ENCODE measurements at regions not wholly inside any gene's neighbourhood (a gene's known extent, or its start where the extent isn't known, plus 50 kb on each side); places are given as distances from the start of the nearest gene placed in this dataset.
"Not testable (repeated sequence)": the region's sequence is repeated elsewhere in the genome, so short reads cannot be mapped to it uniquely, and the experiment has no call there.

DNA sequence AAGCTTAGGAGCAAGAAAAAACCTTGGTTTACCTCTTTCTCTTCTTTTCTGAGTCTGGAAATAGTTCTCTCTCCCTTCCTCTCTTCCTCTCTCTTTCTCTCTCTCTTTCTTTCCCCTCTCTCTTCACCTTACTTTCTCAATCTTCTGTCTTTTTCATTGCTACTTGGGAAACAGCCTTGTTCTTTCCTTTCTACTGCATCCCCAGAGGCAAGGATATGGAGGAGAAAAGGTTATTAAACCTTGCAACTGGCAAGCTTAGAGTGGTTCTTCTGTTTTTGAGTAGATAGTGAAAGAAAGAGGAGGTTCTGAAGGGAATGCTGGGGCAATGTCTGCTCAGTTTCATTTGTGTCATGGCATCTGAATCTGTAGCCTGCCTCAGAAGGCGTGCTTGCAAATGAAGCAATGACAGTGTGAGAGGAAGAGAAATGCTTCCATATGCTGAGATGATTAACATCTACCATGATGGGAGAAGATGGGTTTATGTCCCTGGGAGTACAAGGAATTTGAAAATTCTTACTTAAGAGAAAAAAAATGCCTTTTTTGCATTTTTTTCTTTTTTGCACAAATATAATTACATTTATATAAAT, 190.6 kb downstream of the CEP135 start:
- no peak for DNase-seq

DNA sequence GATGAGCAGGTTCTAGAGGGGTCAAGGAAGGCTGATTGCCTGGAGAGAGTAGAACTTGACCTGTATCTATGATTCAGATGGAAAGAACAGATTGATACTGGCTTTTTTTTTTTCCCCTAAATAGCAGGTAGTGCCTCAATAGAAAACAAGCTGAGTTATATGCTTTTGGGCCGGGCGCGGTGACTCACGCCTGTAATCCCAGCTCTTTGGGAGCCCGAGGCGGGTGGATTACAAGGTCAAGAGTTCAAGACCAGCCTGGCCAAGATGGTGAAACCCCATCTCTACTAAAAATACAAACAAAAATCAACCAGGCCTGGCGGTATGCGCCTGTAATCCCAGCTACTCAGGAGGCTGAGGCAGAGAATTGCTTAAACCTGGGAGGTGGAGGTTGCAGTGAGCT, 186.1 kb downstream of the CEP135 start:
- not testable (repeated sequence) for DNase-seq

- DNase-seq = no peak
These were observed 185.5 kb downstream of the CEP135 start for GRCh38 chr4:56134266-56134665.

GRCh38 chr4:56132835-56133234, 184.1 kb downstream of the CEP135 start:
- no peak for DNase-seq

- DNase-seq = not testable (repeated sequence)
These were observed 183.4 kb downstream of the CEP135 start for GRCh38 chr4:56132188-56132587.

DNA sequence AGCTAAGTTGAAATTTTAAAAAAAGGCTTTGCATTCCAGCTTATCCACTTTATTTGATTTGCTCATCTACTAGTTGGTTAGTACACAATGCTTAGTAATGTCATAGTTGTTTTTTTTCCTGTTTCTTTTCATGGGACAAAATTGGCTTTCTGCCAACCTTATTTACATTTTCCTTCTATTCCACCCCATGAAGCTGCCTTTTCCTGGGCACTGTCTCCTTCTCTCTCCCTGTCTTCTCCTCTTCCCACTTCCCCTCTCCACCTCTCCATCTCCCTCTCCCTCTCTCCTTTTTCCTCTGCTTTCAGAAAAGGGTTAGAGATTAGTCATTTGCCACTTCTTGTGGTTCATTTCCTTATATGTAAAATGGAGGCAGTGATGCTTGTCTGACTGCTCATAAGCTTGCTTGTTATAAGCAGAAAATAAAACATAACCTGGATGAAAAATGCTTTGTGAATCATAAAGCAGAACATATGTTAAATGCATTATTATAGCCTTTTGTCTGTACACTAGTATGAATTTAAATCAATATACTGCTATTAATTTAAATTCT, 181.9 kb downstream of the CEP135 start:
- no peak for DNase-seq

GRCh38 chr4:56129431-56129861, 180.7 kb downstream of the CEP135 start:
- peak; percentile 22 to 40 for DNase-seq

DNA sequence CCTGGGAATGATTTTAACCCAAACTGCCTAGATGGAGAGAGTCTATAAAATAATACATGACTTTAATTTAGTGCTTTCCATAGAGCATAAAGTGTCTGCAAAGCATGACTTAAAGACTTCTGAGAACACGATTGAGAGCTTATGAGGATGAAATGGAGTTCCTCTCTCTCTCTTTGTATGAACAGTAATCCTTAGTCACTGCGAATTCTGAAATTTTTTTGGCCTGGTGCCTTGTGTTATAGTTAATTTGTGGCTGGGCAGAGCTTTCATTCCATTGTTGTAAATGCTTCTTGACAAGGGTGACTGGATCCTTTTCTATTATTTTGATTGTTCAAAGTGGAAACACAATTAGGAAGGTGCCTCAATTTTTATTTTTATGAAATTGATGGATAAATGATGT, 179.5 kb downstream of the CEP135 start:
- no peak for DNase-seq

GRCh38 chr4:56127716-56128115, 179.0 kb downstream of the CEP135 start:
- DNase-seq = no peak

DNA sequence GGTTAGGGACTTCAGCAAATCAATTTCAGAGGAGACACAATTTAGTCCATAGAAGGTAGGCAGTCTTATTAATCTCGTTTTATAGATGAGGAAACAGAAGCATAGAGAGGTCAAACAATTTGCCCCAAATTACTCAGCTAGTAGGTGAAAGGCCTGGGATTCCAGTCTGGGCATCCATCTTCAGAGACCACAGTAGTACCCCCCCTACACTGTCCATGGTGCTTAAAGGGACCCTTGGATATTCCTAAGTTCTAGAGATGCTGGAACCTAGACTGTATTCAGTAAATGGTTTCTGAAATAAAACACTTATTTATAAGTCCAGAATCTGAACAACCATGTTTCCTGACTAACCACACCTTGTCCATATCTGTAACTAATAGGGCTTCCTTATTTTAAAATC, 174.8 kb downstream of the CEP135 start:
- no peak for DNase-seq

- DNase-seq = no peak
These were observed 174.3 kb downstream of the CEP135 start for GRCh38 chr4:56123051-56123450.

- no peak for DNase-seq
These were observed 170.1 kb downstream of the CEP135 start for GRCh38 chr4:56118845-56119244.

DNA sequence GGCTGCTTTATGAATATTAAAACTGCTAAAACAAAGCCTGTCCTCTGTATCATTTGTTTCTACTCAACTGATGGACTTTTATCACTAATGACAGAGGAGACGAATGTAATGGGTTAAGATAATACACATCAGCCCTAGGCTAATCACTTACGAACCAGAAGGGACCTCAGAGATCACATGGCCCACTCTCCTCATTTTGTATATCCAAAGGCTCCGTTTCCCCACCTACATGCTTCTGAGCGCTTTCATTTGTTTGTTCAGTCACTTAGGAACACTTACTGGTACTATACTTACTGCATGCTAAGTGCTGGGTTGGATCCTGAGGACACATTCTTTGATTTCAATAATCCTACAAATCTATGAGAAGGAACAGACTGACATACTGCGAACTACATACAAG, 169.3 kb downstream of the CEP135 start:
- DNase-seq = no peak

- no peak for DNase-seq
These were observed 167.2 kb downstream of the CEP135 start for GRCh38 chr4:56115898-56116297.

GRCh38 chr4:56112377-56112776, 163.6 kb downstream of the CEP135 start:
- DNase-seq = no peak

DNA sequence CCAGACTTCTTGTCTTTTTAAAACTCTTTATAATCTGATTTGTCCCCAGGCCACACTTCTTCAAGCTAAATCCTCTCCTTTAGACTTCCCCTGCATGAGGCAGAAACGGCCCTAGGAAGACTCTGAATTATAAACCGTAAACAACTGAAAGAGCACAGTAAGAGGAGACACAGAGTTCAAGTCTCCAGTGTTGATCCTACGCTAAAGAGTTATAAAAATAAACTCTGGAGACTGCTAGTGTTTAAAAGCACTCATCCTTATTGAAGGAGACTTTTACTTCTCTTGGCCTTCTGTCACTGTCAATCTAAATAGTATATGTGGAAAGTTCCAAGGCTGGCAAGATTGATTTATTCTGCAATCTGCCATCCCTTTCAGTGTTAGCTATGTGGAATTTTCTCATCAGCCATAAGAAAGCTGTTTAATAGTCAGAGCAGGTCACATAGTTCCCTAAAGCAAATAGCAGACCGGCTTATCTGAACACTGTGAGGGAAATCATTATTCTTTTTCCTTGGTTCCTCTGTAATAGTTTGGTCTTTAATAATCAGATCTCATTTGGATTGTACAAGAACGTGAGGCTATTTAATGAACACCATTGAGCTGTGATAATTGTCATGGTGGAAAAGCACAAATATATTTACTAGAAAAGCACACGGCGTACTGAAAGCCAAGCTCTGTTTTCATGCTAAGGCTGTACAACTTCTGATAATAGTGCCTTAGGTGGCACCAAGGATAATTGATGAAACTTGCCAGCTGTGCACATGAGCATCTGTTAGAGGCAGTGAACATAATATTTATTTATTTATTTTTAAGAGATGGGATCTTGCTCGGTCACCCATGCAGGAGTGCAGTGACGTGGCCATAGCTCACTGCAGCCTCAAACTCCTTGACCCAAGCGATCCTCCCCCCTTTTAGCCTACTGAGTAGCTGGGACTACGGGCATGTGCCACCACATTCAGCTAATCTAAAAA, 157.7 kb downstream of the CEP135 start:
- no peak for DNase-seq

GRCh38 chr4:56104188-56104587, 155.4 kb downstream of the CEP135 start:
- no peak for DNase-seq

- no peak for DNase-seq
These were observed 153.9 kb downstream of the CEP135 start for GRCh38 chr4:56102601-56103000.

- DNase-seq = no peak
These were observed 150.6 kb downstream of the CEP135 start for GRCh38 chr4:56099378-56099786.

DNA sequence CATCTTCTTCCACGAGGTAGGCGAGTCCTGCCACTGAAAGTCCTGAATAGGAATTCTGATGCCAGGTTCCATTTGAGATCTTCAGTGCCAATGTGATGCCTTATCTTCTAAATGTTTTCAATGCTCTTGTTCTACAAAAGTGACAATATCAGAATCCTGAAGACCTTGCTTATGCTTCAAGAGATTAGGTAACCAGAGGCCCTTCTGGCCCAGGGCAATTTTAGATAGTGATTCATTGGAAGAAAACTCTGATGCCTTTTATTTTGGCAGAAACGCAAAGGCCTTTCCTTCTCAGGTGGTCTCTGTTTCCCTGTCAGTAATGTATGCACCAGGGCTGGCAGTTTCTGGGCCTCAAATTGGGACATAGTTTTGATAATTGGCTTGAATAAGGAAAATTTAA, 144.8 kb downstream of the CEP135 start:
- DNase-seq = no peak

GRCh38 chr4:56092540-56092939, 143.8 kb downstream of the CEP135 start:
- DNase-seq = no peak

DNA sequence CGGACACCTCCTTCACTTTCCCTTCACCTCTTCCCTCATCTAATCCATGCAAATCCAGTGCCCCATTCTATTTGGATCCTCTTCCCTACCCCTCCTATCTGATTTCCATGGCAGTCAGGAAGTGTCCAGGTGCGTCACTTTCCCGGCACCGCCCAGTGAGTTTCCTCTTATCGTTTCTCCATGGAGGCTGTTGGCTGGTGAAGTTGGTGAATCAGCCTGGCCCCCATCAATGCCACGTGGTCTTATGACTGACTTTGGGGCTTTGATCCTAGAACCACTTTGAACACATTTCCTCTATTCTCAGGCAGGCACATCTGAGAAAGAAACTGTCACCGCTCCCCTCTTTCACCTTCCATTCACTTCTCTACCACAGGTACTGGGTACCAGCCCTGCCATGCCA, 137.8 kb downstream of the CEP135 start:
- DNase-seq = no peak

DNA sequence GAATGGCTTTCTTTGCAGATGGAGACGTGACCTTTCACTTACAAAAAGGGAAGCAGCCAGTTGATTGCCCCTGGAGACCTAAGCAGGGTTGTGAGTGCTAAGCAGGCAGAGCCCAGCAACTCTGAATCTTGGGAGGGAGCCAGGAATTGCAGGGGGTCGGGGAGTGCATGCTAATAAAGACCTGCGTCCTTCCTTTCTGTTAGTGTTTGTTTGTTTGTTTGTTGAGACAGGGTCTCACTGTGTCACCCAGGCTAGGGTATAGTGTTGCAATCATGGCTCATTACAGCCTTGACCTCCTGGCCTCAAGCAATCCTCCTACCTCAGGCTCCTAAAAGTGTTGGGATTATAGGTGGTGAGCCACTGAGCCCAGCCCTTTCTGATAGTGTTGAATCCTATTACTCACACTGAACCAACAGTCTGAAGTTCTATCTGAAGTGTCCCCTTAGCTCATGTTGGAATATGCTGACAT, 137.4 kb downstream of the CEP135 start:
- DNase-seq = no peak

DNA sequence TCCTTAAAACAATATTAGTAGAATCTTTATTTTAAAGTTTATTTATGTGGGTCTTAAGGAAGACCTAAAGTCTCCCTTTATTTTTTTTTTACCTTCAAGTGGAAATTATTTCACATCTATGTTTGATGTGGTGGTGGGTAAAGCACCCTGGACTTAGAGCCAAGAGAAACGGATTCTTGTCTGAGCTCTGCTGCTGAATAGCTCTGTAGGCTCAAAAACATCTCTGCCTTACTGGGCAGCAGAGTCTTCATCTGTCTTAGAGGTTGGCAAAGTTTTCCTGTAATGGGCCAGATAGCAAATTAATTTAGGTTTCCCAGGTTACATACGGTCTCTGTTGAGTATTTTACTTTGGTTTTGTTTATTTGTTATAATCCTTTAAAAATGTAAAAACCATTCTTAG, 136.5 kb downstream of the CEP135 start:
- DNase-seq = no peak

Measured in SHP77 (cell line).